SU-DHL-6 (cell line): ENCODE measurements at regions not wholly inside any gene's neighbourhood (a gene's known extent, or its start where the extent isn't known, plus 50 kb on each side); places are given as distances from the start of the nearest gene placed in this dataset.

Experiments
- H2AFZ ChIP-seq: fragments of 200-600 bp; sonication (generic); 2 replicates; pipeline ENCODE4 v1.6.1; 2014; ENCODE audit warnings: low read depth, mild to moderate bottlenecking, moderate library complexity, mixed read lengths, antibody characterized with exemption, low read length; ENCODE audit not compliant: severe bottlenecking
- H3F3A ChIP-seq: fragments of 200-600 bp; shearing (Covaris generic); 2 replicates; pipeline ENCODE4 v1.6.0; 2016; ENCODE audit warnings: antibody characterized with exemption, mild to moderate bottlenecking; ENCODE audit not compliant: insufficient read depth
- H3K27ac ChIP-seq: fragments of 200-600 bp; sonication (generic); 2 replicates; pipeline ENCODE4 v1.5.1; 2016; ENCODE audit warnings: low read depth, mild to moderate bottlenecking, low read length, moderate library complexity, mixed read lengths
- H3K27me3 ChIP-seq: fragments of 200-600 bp; sonication (generic), shearing (Covaris generic); 2 replicates; pipeline ENCODE4 v1.6.0; 2014; ENCODE audit warnings: mild to moderate bottlenecking, low read length
- H3K36me3 ChIP-seq: fragments of 200-600 bp; sonication (generic); 2 replicates; pipeline ENCODE4 v1.6.1; 2014; ENCODE audit warnings: mild to moderate bottlenecking, low read length, mixed read lengths
- H3K4me2 ChIP-seq: fragments of 300-600, 200-600 bp; shearing (Covaris generic), sonication (generic); 2 replicates; pipeline ENCODE4 v1.6.0; 2014; ENCODE audit warnings: low read length, low read depth, mild to moderate bottlenecking; ENCODE audit not compliant: poor library complexity, severe bottlenecking
- H3K4me3 ChIP-seq: fragments of 200-600 bp; sonication (generic); 2 replicates; pipeline ENCODE4 v1.5.1; 2014; ENCODE audit warnings: antibody characterized with exemption, low read length, mild to moderate bottlenecking, mixed read lengths; ENCODE audit not compliant: insufficient read depth, poor library complexity, severe bottlenecking
- H3K79me2 ChIP-seq: fragments of 200-600 bp; sonication (generic); 2 replicates; pipeline ENCODE4 v1.6.1; 2014; ENCODE audit warnings: mild to moderate bottlenecking, low read length, moderate library complexity; ENCODE audit not compliant: insufficient read depth
- H3K9ac ChIP-seq: fragments of 200-600 bp; sonication (generic); 2 replicates; pipeline ENCODE4 v1.7.0; 2014; ENCODE audit warnings: mild to moderate bottlenecking, low read length
- H3K9me2 ChIP-seq: fragments of 200-600 bp; sonication (generic); replicated peaks from 2 replicates; pipeline ENCODE4 v1.6.1; 2014; ENCODE audit warnings: low read length; ENCODE audit not compliant: insufficient read depth
- H3K9me3 ChIP-seq: fragments of 200-600 bp; sonication (generic); 2 replicates; pipeline ENCODE4 v1.6.1; 2014; ENCODE audit warnings: low read length, mixed read lengths; ENCODE audit not compliant: insufficient read depth
- H4K20me1 ChIP-seq: fragments of 200-600 bp; sonication (generic); 2 replicates; pipeline ENCODE4 v1.6.1; 2014; ENCODE audit warnings: low read depth, mild to moderate bottlenecking, antibody characterized with exemption, low read length, moderate library complexity, mixed read lengths
- EZH2phosphoT487 ChIP-seq: fragments of 200-600 bp; sonication (generic), shearing (Covaris generic); conservative IDR thresholded peaks from 2 replicates; pipeline ENCODE4 v1.6.1; 2018; ENCODE audit warnings: mild to moderate bottlenecking, antibody characterized with exemption, low read length, moderate library complexity, mixed read lengths
- TF ChIP-seq, protein P1 (sequence below): fragments of 200-600 bp; sonication (generic); IDR thresholded peaks from one replicate; pipeline ENCODE4 v1.5.1; 2017; ENCODE audit warnings: antibody characterized with exemption, mild to moderate bottlenecking, low read length, moderate library complexity; ENCODE audit not compliant: insufficient read depth, poor library complexity, severe bottlenecking

DNA sequence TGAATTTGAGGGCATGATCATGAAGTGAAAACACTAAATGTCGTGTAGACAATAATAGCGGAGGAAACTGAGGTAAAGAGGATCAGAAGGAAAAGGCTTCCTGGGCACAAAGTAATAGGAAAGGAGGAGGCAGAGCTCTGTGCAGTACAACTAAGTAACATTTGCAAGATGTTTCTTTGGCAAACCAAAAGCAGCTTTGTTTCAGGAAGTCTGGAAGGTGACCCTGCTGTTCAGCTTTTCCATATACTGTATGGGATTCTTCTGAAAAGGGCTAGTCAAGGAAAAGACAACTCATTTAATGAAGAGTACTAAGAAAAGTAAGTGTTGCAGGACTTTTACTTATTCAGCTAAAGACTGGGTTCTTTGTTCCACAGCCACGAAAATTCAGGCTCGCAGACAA lies 463.1 kb downstream of the PCDH7 start:
- no peak overlapping the region for H2AFZ ChIP-seq
- no peaks in the 10 kb centered on the region for H3F3A ChIP-seq
- no peak overlapping the region for H3K4me2 ChIP-seq
- no peak overlapping the region for H3K9ac ChIP-seq
- H3K27ac ChIP-seq = no peak overlapping the region
- TF ChIP-seq, protein P1, sequence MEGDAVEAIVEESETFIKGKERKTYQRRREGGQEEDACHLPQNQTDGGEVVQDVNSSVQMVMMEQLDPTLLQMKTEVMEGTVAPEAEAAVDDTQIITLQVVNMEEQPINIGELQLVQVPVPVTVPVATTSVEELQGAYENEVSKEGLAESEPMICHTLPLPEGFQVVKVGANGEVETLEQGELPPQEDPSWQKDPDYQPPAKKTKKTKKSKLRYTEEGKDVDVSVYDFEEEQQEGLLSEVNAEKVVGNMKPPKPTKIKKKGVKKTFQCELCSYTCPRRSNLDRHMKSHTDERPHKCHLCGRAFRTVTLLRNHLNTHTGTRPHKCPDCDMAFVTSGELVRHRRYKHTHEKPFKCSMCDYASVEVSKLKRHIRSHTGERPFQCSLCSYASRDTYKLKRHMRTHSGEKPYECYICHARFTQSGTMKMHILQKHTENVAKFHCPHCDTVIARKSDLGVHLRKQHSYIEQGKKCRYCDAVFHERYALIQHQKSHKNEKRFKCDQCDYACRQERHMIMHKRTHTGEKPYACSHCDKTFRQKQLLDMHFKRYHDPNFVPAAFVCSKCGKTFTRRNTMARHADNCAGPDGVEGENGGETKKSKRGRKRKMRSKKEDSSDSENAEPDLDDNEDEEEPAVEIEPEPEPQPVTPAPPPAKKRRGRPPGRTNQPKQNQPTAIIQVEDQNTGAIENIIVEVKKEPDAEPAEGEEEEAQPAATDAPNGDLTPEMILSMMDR = no peak
- H3K9me2 ChIP-seq = no peaks in the 10 kb centered on the region
- no peaks in the 10 kb centered on the region for H3K9me3 ChIP-seq
- no peaks in the 10 kb centered on the region for H4K20me1 ChIP-seq
- no peak overlapping the region for H3K4me3 ChIP-seq
- H3K36me3 ChIP-seq = no peaks in the 10 kb centered on the region; the same call in 1 of the 2 replicates
- no peaks in the 10 kb centered on the region for H3K27me3 ChIP-seq
- H3K79me2 ChIP-seq = no peaks in the 10 kb centered on the region

DNA sequence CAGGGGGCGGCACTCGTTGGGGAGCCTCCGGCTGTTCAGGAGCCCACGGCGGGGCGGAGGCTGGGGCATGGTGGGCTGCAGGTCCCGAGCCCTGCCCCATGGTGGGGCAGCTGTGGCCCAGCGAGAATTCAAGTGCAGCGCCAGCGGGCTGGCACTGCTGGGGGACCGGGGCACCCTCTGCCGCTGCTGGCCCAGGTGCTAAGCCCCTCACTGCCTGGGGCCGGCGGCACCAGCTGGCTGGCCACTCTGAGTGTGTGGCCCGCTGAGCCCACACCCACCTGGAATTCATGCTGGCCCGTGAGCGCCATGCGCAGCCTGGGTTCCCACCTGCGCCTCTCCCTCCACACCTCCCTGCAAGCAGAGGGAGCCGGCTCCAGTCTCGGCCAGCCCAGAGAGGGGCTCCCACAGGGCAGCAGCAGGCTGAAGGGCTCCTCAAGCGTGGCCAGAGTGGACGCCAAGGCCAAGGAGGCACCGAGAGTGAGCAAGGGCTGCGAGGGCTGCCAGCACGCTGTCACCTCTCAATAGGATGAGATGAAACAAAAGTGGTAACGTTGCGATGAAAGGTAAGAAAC lies 464.9 kb downstream of the PCDH7 start:
- no peak overlapping the region for H2AFZ ChIP-seq
- H3K79me2 ChIP-seq = no peaks in the 10 kb centered on the region
- no peaks in the 10 kb centered on the region for H3F3A ChIP-seq
- H3K27ac ChIP-seq = no peak overlapping the region
- no peak overlapping the region for H3K9ac ChIP-seq
- no peaks in the 10 kb centered on the region for H3K9me3 ChIP-seq
- no peak overlapping the region for H3K4me3 ChIP-seq
- no peaks in the 10 kb centered on the region for H3K9me2 ChIP-seq
- no peaks in the 10 kb centered on the region; the same call in 1 of the 2 replicates for H3K36me3 ChIP-seq
- H3K27me3 ChIP-seq = no peaks in the 10 kb centered on the region
- H3K4me2 ChIP-seq = no peak overlapping the region
- TF ChIP-seq EZH2phosphoT487 = no peak
- TF ChIP-seq, protein P1 = no peak
- H4K20me1 ChIP-seq = no peaks in the 10 kb centered on the region

DNA sequence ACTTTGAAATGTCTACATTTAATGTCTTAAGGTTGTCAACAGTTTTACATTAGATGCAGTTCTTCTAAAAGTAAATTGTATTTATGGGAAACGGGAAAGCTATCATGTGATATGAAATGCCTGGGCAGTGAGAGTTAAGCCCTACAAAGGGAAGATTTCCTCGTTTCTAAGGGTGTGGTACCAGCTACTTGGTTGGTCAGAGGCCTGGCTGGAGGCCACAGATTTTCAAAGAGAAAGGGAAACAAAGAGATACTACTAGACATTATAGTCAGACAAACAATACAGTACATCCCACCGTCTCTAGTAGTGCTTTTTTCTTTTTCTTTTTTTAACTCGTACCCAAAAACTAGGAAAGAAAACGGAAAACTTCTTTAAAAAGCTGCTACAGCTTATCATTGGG lies 467.8 kb downstream of the PCDH7 start:
- Histone ChIP-seq H3K27ac (no peak overlapping the region), H3K9me3 (0 out of 2 replicates have a peak, but pooled peaks cover 7% of the 10 kb centered on the region), H3K36me3 (no peaks in the 10 kb centered on the region; the same call in 1 of the 2 replicates), H3F3A (no peaks in the 10 kb centered on the region), H2AFZ (no peak overlapping the region), H3K79me2 (no peaks in the 10 kb centered on the region), H3K9ac (no peak overlapping the region), H4K20me1 (no peaks in the 10 kb centered on the region), H3K27me3 (no peaks in the 10 kb centered on the region), H3K4me2 (no peak overlapping the region), H3K9me2 (no peaks in the 10 kb centered on the region), H3K4me3 (no peak overlapping the region)
- no peak for TF ChIP-seq EZH2phosphoT487
- TF ChIP-seq, protein P1 = no peak
